SK-N-SH (cell line): ENCODE measurements at regions not wholly inside any gene's neighbourhood (a gene's known extent, or its start where the extent isn't known, plus 50 kb on each side); places are given as distances from the start of the nearest gene placed in this dataset.

Source experiments
- CTCF ChIA-PET: fragments of 300-600, 350-600 bp; formaldehyde crosslinking; extraction: SDS; loops from one replicate; lab custom pipeline; 2021; lab: Yijun Ruan, JAX
- POLR2A ChIA-PET: fragments of 350-600 bp; sonication (Branson Sonifier 250); formaldehyde crosslinking; extraction: SDS; loops from one replicate; lab custom pipeline; 2020; ENCODE audit warnings: antibody characterized with exemption, inconsistent platforms; lab: Yijun Ruan, JAX
- DNase-seq: peaks from one replicate; pipeline ENCODE4 v3.0.0; 2012
- H2AFZ ChIP-seq: fragments of 200-600 bp; sonication (generic); 2 replicates; pipeline ENCODE4 v1.8.1; 2016; ENCODE audit warnings: antibody characterized with exemption, mild to moderate bottlenecking, low read depth
- H3F3A ChIP-seq: fragments of 200-600 bp; sonication (generic); replicated peaks from 2 replicates; pipeline ENCODE3; 2016; ENCODE audit warnings: antibody characterized with exemption, mild to moderate bottlenecking; ENCODE audit not compliant: insufficient read depth
- H3K27ac ChIP-seq, 2 experiments: fragments of 200-500 bp in 1 of 2; fragments of 200-600 bp in 1 of 2; sonication (Bioruptor generic) in 1 of 2; sonication (generic), shearing (Covaris generic) in 1 of 2; 2 replicates each; pipeline versions ENCODE4 v1.5.1 to v1.6.1; 2014 to 2016; ENCODE audit warnings: low read depth in 2 of 2, inconsistent platforms in 1 of 2, low read length in 1 of 2, mild to moderate bottlenecking in 1 of 2, mixed read lengths in 1 of 2
- H3K27me3 ChIP-seq: fragments of 200-600 bp; sonication (generic), shearing (Covaris generic); 2 replicates; pipeline ENCODE4 v1.6.1; 2016; ENCODE audit warnings: mixed run types; ENCODE audit not compliant: insufficient read depth
- H3K36me3 ChIP-seq, 2 experiments: fragments of 200-500 bp in 1 of 2; fragments of 200-600 bp in 1 of 2; sonication (Bioruptor generic) in 1 of 2; sonication (generic) in 1 of 2; replicated peaks in 1 of 2; 2 replicates each; pipeline versions ENCODE3 to v1.5.1; 2014 to 2016; ENCODE audit warnings: low read length in 1 of 2, mild to moderate bottlenecking in 1 of 2; ENCODE audit not compliant: insufficient read depth in 2 of 2, control insufficient read depth in 1 of 2
- H3K4me1 ChIP-seq, 2 experiments: fragments of 200-500 bp in 1 of 2; fragments of 200-600 bp in 1 of 2; sonication (Bioruptor generic) in 1 of 2; sonication (generic), shearing (Covaris generic) in 1 of 2; 2 replicates each; pipeline versions ENCODE4 v1.5.1 to v1.6.1; 2014 to 2016; ENCODE audit warnings: low read depth in 1 of 2, low read length in 1 of 2, mixed run types in 1 of 2; ENCODE audit not compliant: insufficient read depth in 2 of 2, control insufficient read depth in 1 of 2
- H3K4me2 ChIP-seq: fragments of 200-600 bp; sonication (generic), shearing (Covaris generic); 2 replicates; pipeline ENCODE4 v1.6.1; 2017; ENCODE audit warnings: mixed run types
- H3K4me3 ChIP-seq, 2 experiments: fragments of 200-500 bp in 1 of 2; fragments of 200-600 bp in 1 of 2; sonication (Bioruptor generic) in 1 of 2; sonication (generic), shearing (Covaris generic) in 1 of 2; 2 replicates each; pipeline versions ENCODE4 v1.5.1 to v1.8.1; 2014 to 2016; ENCODE audit warnings: low read depth in 2 of 2, inconsistent platforms in 1 of 2, low read length in 1 of 2, mild to moderate bottlenecking in 1 of 2, mixed read lengths in 1 of 2, moderate library complexity in 1 of 2
- H3K79me2 ChIP-seq: fragments of 200-600 bp; sonication (generic); 2 replicates; pipeline ENCODE4 v1.8.1; 2017; ENCODE audit warnings: mild to moderate bottlenecking; ENCODE audit not compliant: insufficient read depth
- H3K9ac ChIP-seq: fragments of 200-600 bp; sonication (generic); 2 replicates; pipeline ENCODE4 v1.6.1; 2017; ENCODE audit warnings: mixed run types
- H3K9me2 ChIP-seq: fragments of 200-600 bp; sonication (generic); 2 replicates; pipeline ENCODE4 v1.6.1; 2017; ENCODE audit warnings: mixed run types
- H3K9me3 ChIP-seq: fragments of 200-600 bp; sonication (generic); 2 replicates; pipeline ENCODE4 v1.6.1; 2017; ENCODE audit warnings: mixed run types, mild to moderate bottlenecking, moderate library complexity
- H4K20me1 ChIP-seq: fragments of 200-600 bp; sonication (generic); 2 replicates; pipeline ENCODE4 v1.6.1; 2017; ENCODE audit warnings: mild to moderate bottlenecking, mixed run types; ENCODE audit not compliant: insufficient read depth
- EP300 ChIP-seq, 2 experiments: IDR thresholded peaks; 2 replicates each; pipeline versions ENCODE4 v1.4.0 to v1.6.1; 2012; ENCODE audit warnings: borderline replicate concordance in 1 of 2, low read depth in 1 of 2, low read length in 1 of 2
- FOSL2 ChIP-seq: IDR thresholded peaks from 2 replicates; pipeline ENCODE4 v1.4.0; 2012; ENCODE audit warnings: low read depth, mild to moderate bottlenecking, moderate library complexity, borderline replicate concordance
- FOXM1 ChIP-seq: IDR thresholded peaks from 2 replicates; pipeline ENCODE4 v1.4.0; 2012; ENCODE audit warnings: low read depth, mild to moderate bottlenecking
- GABPA ChIP-seq: IDR thresholded peaks from 2 replicates; pipeline ENCODE4 v1.4.0; 2012; ENCODE audit warnings: low read depth, mild to moderate bottlenecking
- GATA2 ChIP-seq: sonication (generic); formaldehyde crosslinking; IDR thresholded peaks from 2 replicates; pipeline ENCODE4 v1.5.0; 2020; ENCODE audit warnings: mild to moderate bottlenecking, missing genetic modification reagents
- JUND ChIP-seq: IDR thresholded peaks from 2 replicates; pipeline ENCODE4 v1.4.0; 2012
- MAX ChIP-seq: IDR thresholded peaks from 2 replicates; pipeline ENCODE4 v1.4.0; 2012; ENCODE audit warnings: low read depth
- MXI1 ChIP-seq: IDR thresholded peaks from 2 replicates; pipeline ENCODE4 v1.6.1; 2012; ENCODE audit warnings: mild to moderate bottlenecking, low read depth, low read length, improper control_type of control experiment
- NRF1 ChIP-seq: IDR thresholded peaks from 2 replicates; pipeline ENCODE4 v1.6.1; 2012; ENCODE audit warnings: low read depth, mild to moderate bottlenecking, low read length
- PBX3 ChIP-seq: IDR thresholded peaks from 2 replicates; pipeline ENCODE4; 2012
- POLR2AphosphoS5 ChIP-seq: IDR thresholded peaks from 2 replicates; pipeline ENCODE4 v1.6.1; 2012; ENCODE audit warnings: low read depth, low read length
- RAD21 ChIP-seq: IDR thresholded peaks from 2 replicates; pipeline ENCODE4 v1.6.1; 2012; ENCODE audit warnings: mild to moderate bottlenecking, low read length
- RFX5 ChIP-seq: IDR thresholded peaks from 2 replicates; pipeline ENCODE4 v1.6.1; 2012; ENCODE audit warnings: mild to moderate bottlenecking, improper control_type of control experiment, low read length
- RXRA ChIP-seq: IDR thresholded peaks from 2 replicates; pipeline ENCODE4 v1.4.0; 2012; ENCODE audit warnings: low read depth, mild to moderate bottlenecking, borderline replicate concordance
- TAF1 ChIP-seq: IDR thresholded peaks from 2 replicates; pipeline ENCODE4 v1.6.1; 2012; ENCODE audit warnings: low read depth, mild to moderate bottlenecking, low read length, moderate library complexity, borderline replicate concordance
- USF1 ChIP-seq: IDR thresholded peaks from 2 replicates; pipeline ENCODE4 v1.4.0; 2012; ENCODE audit warnings: low read depth, borderline replicate concordance
- WGBS: methylation state at CpG from one replicate; pipeline ENCODE4 v1.1.6; 2017; ENCODE audit warnings: low lambda C conversion rate; 5-methylcytosine and 5-hydroxymethylcytosine counted together
- TF ChIP-seq, protein P1 (sequence below): fragments of 200-600 bp; sonication (generic); IDR thresholded peaks from 2 replicates; pipeline ENCODE4 v1.6.1; 2017; ENCODE audit warnings: antibody characterized with exemption, mild to moderate bottlenecking, moderate library complexity
- TF ChIP-seq, protein P2 (sequence below): fragments of 150-350 bp; IDR thresholded peaks from 2 replicates; pipeline ENCODE4 v1.6.1; 2017; ENCODE audit warnings: antibody characterized with exemption, low read length, low read depth, borderline replicate concordance
- TF ChIP-seq, protein P3 (sequence below): fragments of 150-350 bp; IDR thresholded peaks from 2 replicates; pipeline ENCODE4 v1.6.1; 2016; ENCODE audit warnings: mild to moderate bottlenecking, low read depth, low read length

GRCh38 chr4:136637071-136637777, 895.1 kb downstream of the PCDH18 start:
- Histone ChIP-seq H3K9me3 (no peaks in the 10 kb centered on the region), H3K4me2 (no peak overlapping the region), H3K36me3 (no peaks in the 10 kb centered on the region), H3K79me2 (no peaks in the 10 kb centered on the region), H3K9ac (no peak overlapping the region), H3K9me2 (no peaks in the 10 kb centered on the region), H4K20me1 (no peaks in the 10 kb centered on the region), H2AFZ (no peak overlapping the region), H3K4me1 (no peaks in the 10 kb centered on the region; a peak in 1 of 4 replicates), H3K27ac (no peak overlapping the region), H3K4me3 (peak overlapping the region in 1 of 2 experiments; percentile 17; a peak in 1 of 4 replicates), H3K27me3 (no peaks in the 10 kb centered on the region), H3F3A (no peaks in the 10 kb centered on the region)
- ChIA-PET CTCF (no interaction called here), POLR2A (no interaction called here)
- WGBS: 54% methylated on average over 9 of the region's 9 CpGs
- peak; percentile 22 for DNase-seq
- TF ChIP-seq, protein P1, sequence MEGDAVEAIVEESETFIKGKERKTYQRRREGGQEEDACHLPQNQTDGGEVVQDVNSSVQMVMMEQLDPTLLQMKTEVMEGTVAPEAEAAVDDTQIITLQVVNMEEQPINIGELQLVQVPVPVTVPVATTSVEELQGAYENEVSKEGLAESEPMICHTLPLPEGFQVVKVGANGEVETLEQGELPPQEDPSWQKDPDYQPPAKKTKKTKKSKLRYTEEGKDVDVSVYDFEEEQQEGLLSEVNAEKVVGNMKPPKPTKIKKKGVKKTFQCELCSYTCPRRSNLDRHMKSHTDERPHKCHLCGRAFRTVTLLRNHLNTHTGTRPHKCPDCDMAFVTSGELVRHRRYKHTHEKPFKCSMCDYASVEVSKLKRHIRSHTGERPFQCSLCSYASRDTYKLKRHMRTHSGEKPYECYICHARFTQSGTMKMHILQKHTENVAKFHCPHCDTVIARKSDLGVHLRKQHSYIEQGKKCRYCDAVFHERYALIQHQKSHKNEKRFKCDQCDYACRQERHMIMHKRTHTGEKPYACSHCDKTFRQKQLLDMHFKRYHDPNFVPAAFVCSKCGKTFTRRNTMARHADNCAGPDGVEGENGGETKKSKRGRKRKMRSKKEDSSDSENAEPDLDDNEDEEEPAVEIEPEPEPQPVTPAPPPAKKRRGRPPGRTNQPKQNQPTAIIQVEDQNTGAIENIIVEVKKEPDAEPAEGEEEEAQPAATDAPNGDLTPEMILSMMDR: peak; percentile 69
- TF ChIP-seq RXRA (no peak), RAD21 (peak; percentile 40; the same call in 1 of the 2 replicates)

- H3K27ac ChIP-seq: no peak overlapping the region
- no peak overlapping the region for H3K4me3 ChIP-seq
- no peaks in the 10 kb centered on the region for H3K79me2 ChIP-seq
- H3K4me1 ChIP-seq: no peaks in the 10 kb centered on the region; a peak in 1 of 4 replicates
- no peaks in the 10 kb centered on the region for H3K36me3 ChIP-seq
- POLR2A ChIA-PET: no interaction called here
- no peaks in the 10 kb centered on the region for H3F3A ChIP-seq
- H3K4me2 ChIP-seq: no peak overlapping the region
- no peak overlapping the region for H3K9ac ChIP-seq
- no peaks in the 10 kb centered on the region for H3K9me3 ChIP-seq
- H3K27me3 ChIP-seq: no peaks in the 10 kb centered on the region
- no peak overlapping the region for H2AFZ ChIP-seq
- H4K20me1 ChIP-seq: no peaks in the 10 kb centered on the region
- DNase-seq: no peak
- TF ChIP-seq FOXM1: no peak
- TF ChIP-seq NRF1: no peak
- no peak for TF ChIP-seq GATA2
- no peak for TF ChIP-seq USF1
- TF ChIP-seq, protein P2, sequence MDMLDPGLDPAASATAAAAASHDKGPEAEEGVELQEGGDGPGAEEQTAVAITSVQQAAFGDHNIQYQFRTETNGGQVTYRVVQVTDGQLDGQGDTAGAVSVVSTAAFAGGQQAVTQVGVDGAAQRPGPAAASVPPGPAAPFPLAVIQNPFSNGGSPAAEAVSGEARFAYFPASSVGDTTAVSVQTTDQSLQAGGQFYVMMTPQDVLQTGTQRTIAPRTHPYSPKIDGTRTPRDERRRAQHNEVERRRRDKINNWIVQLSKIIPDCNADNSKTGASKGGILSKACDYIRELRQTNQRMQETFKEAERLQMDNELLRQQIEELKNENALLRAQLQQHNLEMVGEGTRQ: no peak
- no peak for TF ChIP-seq MAX
- TF ChIP-seq FOSL2: no peak
- TF ChIP-seq GABPA: no peak
- no peak for TF ChIP-seq RFX5
- TF ChIP-seq POLR2AphosphoS5: no peak
- no peak for TF ChIP-seq MXI1
- TF ChIP-seq JUND: no peak
- TF ChIP-seq, protein P3, sequence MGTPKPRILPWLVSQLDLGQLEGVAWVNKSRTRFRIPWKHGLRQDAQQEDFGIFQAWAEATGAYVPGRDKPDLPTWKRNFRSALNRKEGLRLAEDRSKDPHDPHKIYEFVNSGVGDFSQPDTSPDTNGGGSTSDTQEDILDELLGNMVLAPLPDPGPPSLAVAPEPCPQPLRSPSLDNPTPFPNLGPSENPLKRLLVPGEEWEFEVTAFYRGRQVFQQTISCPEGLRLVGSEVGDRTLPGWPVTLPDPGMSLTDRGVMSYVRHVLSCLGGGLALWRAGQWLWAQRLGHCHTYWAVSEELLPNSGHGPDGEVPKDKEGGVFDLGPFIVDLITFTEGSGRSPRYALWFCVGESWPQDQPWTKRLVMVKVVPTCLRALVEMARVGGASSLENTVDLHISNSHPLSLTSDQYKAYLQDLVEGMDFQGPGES: no peak
- TF ChIP-seq TAF1: no peak
- no peak for TF ChIP-seq EP300 (IDR thresholded peaks at IDR 0.05; ENCODE audit: borderline replicate concordance in 1 of 2, low read depth in 1 of 2, low read length in 1 of 2)
- no peak for TF ChIP-seq PBX3
- H3K9me2 ChIP-seq: no peaks in the 10 kb centered on the region
- CTCF ChIA-PET: no interaction called here
- WGBS: 57% methylated on average over 6 of the region's 10 CpGs
Measured at GRCh38 chr4:136636155-136636554, 896.1 kb downstream of the PCDH18 start.
